ENCODE measurements at regions not wholly inside any gene's neighbourhood (a gene's known extent, or its start where the extent isn't known, plus 50 kb on each side); places are given as distances from the start of the nearest gene placed in this dataset.
"Not testable (repeated sequence)": the region's sequence is repeated elsewhere in the genome, so short reads cannot be mapped to it uniquely, and the experiment has no call there.

GRCh38 chr16:25563700-25564099 lies 128.1 kb upstream of the HS3ST4 start:
- no peak for DNase-seq (ENCODE audit: low read depth)

- DNase-seq (ENCODE audit: low read depth), result not testable (repeated sequence)
Observed at GRCh38 chr16:25561723-25562122, 130.0 kb upstream of the HS3ST4 start.

DNA sequence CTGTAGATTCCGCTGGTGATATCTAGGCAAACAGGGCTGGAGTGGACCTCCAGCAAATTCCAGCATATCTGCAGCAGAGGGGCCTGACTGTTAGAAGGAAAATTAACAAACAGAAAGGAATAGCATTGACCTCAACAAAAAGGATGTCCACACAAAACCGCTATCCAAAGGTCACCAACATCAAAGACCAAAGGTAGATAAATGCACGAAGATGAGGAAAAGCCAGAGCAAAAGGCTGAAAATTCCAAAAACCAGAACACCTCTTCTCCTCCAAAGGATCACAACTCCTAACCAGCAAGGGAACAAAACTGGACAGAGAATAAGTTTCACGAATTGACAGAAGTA lies 134.8 kb upstream of the HS3ST4 start:
- not testable (repeated sequence) for DNase-seq (ENCODE audit: low read depth)

- not testable (repeated sequence) for DNase-seq (ENCODE audit: low read depth)
Observed at GRCh38 chr16:25556289-25556967, 135.3 kb upstream of the HS3ST4 start.

DNA sequence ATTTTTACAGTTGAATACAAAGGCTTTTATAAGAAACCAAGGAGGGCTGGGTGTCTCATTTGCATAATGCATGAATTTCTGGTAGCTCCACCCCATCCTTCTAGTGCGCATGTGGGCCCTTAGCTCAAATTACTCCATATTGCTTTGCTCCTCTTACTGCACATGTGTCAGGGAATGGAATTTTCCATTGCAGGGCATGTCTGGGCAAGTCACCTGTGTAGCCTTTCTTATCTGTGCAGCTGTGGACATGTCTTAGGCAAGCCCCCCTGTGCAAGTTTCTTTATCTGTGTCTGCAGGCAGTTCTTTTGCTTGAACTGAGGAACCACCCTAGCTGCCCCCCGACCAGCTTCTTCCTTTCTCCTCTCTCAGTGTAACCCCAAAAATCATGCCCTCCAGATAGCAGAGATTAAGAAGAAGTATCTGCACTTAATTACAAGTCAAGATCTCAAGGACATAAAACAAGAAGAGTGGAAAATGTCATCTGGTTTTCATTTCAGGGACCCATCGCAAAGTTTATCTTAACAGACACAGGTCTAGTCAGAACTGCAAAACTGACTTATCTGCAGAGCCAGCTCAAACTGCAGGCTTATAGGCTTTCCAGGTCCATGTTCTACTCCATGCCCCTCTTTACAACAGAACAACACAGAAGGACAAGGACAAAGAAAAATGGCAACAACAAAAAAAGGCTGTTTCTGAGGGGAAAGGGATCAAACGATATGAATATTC lies 137.9 kb upstream of the HS3ST4 start:
- peak; percentile 8 for DNase-seq (ENCODE audit: low read depth)

DNA sequence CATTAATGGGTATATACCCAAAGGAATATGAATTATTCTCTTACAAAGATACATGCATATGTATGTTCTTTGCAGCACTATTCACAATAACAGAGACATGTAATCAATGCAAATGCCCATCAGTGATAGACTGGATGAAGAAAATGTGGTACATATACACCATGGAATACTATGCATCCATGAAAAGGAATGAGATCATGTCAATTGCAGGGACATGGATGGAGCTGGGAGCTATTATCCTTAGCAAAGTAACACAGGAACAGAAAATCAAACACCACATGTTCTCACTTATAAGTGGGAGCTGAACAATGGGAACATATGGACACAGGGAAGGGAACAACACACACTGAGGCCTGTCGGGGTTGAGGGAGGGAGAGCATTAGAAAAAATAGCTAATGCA lies 141.1 kb upstream of the HS3ST4 start:
- no peak for DNase-seq (ENCODE audit: low read depth)

DNA sequence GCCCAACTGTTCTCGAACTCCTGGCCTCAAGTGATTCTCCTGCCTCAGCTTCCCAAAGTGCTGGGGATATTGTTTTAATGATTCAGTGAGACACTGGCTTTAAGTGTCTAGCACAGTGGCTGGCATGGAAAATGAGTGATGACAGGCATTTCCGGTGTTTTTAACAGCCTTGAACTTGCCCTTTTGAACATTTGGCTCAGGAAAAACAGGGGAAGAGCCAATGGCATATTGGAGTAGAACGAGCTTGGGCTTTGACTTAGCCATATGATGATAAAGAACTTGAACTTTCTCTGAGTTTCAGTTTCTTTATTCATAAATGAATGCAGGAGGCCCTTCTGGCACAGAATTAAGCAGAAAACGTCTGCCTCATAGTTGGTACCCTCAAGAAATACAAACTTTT lies 145.0 kb upstream of the HS3ST4 start:
- no peak for DNase-seq (ENCODE audit: low read depth)

GRCh38 chr16:25544294-25544693 lies 147.5 kb upstream of the HS3ST4 start:
- DNase-seq (ENCODE audit: low read depth), result no peak

DNA sequence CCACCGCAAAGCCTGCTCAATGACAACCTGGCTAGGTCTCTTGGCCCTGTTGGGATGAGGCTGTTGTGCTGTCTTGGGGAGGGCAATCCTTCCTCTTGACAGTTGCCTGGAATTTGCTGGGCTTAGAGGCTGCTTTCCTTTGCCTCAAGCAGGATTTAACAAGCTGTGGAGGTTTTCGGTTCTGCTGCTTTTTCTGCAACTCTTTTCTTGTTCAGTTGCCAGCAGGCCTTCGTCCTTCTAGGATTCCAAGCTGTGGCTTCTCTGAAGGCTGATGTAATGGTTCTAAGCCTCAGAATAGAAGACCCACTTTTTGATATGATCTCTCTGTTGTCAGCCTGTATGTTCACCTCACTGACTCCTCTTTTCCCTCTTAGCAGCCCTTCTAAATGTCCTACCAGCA lies 149.5 kb upstream of the HS3ST4 start:
- DNase-seq (ENCODE audit: low read depth), result no peak

DNA sequence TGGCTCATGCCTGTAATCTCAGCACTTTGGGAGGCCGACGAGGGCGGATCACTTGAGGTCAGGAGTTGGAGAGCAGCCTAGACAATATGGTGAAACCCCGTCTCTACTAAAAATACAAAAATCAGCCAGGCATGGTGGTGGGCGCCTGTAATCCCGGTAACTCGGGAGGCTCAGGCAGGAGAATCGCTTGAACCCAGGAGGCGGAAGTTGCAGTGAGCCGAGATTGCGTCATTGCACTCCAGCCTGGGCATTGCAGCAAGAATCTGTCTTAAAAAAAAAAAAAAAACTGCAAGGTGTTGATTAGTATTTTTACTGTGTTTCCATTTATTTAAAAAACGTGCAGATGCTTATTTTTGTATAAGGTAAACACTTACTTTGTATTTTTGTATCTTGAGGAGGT lies 152.0 kb upstream of the HS3ST4 start:
- DNase-seq (ENCODE audit: low read depth), result not testable (repeated sequence)

DNA sequence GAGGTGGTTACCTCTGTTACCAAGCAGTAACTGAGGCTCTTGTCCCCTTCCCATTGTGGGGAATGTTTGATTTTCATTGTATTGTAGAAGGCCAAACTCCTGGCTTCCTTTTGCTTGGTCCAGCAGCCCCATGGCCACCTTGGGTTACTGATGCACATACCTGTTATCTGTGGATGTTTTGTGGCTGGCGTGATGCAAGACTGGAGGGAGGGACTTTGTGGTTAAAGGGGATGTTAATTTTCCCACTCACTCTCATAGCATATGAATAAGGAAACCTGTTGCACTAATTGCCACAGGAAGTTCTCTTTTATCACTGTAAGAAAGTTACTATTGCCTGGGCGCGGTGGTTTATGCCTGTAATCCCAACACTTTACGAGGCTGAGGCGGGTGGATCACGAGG lies 168.6 kb upstream of the HS3ST4 start:
- no peak for DNase-seq (ENCODE audit: low read depth)

DNA sequence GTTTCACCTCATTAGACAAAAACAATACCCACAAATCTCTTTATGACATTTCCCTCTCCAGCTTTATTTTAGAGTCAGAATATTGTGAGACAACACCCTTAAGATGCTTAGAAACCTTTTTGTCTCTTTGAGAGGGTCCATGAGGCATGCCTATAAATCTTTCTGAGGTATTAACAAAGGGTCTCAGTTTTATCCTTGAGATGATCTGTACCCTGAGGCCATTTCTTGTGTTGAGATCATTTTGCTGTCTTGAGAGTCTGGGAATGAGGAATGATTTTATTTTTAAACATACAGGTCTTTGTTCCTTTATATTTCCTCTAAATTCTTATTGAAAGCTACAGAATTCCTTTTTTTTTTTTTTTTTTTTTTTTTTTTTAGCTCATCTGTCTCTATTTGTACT lies 179.7 kb upstream of the HS3ST4 start:
- no peak for DNase-seq (ENCODE audit: low read depth)

DNA sequence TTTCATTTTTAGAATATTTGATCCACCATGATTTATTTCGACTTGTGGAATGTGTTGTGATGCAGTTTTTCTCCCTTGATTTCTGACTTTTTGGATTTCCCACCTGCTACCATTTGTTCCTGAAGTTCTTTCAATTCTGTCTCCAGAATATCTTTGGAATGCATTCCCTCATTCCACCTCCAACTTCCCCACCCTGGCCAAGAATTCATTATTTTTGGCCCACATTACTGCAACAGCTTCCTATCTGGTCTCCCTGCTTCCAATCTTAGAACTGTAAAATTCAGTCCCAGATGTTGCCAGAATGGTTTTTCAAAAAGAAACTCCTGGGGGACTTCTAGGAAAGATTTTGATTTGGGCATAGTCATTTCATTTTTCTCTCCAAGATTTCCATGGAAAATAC lies 182.3 kb upstream of the HS3ST4 start:
- no peak for DNase-seq (ENCODE audit: low read depth)

- DNase-seq (ENCODE audit: low read depth), result no peak
Observed at GRCh38 chr16:25501530-25502255, 190.1 kb upstream of the HS3ST4 start.

DNA sequence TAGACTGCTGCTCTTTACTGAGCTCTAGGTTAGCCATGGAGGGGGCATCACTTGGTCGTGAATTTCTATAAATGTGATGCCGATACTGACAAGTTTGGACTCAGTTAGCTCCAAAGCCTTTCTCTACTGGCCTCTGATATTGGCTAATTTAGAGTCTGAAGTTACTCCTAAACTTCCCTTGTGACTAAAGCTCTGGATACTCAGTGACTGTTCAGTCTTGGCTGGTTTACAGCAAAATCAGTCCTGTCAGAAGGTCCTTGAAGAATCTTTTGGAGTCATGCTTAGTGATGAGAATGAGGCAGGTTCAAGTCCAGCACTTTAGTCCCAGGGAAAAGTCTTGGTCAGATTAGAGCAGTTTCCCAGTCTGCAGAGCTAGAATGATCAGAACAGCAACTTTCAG lies 197.5 kb upstream of the HS3ST4 start:
- DNase-seq (ENCODE audit: low read depth), result no peak

GRCh38 chr16:25493136-25493811 lies 198.5 kb upstream of the HS3ST4 start:
- DNase-seq (ENCODE audit: low read depth), result no peak

- DNase-seq (ENCODE audit: low read depth), result no peak
Observed at GRCh38 chr16:25488435-25488834, 203.3 kb upstream of the HS3ST4 start.

- DNase-seq (ENCODE audit: low read depth), result no peak
Observed at GRCh38 chr16:25487888-25488287, 203.9 kb upstream of the HS3ST4 start.

DNA sequence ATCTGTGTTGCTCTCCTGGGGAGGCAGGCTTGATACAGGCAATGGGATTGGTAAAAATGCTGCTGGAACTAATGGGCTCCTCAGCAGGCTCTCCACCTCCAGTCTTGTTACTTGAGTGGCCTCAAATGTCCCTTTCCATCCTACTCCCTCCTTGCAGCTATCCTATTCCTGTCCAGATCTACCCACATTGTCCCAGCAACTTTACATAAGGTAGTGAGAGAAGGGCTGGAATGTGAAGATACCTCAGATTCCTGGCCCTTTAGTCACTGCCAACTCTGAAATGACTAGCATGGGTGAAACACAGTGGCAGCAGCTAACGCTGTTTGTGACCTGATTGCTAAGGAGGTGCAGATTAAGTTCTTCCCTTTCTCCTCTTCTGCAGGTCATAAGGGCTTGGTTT lies 210.1 kb upstream of the HS3ST4 start:
- DNase-seq (ENCODE audit: low read depth), result no peak

GRCh38 chr16:25478476-25478875 lies 213.3 kb upstream of the HS3ST4 start:
- no peak for DNase-seq (ENCODE audit: low read depth)

- DNase-seq (ENCODE audit: low read depth), result no peak
Observed at GRCh38 chr16:25464058-25464457, 206.4 kb upstream of the ZKSCAN2 start.

DNA sequence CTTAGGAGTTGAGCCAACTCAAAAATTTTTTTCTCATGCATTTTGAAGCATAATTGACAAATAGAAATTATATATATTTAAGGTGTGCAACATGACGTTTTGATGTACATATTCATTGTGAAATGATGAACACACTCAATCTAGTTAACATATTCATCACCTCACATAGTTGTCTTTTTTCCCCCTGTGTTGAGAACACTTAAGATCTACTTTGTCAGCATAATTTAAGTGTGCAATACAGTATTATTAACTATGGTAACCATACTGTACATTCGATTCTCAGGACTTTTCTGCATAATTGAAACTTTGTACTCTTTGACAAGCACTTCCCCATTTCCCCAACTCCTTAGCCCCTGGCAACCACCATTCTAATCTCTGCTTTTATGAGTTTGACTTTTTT lies 192.2 kb upstream of the ZKSCAN2 start:
- no peak for DNase-seq (ENCODE audit: low read depth)

DNA sequence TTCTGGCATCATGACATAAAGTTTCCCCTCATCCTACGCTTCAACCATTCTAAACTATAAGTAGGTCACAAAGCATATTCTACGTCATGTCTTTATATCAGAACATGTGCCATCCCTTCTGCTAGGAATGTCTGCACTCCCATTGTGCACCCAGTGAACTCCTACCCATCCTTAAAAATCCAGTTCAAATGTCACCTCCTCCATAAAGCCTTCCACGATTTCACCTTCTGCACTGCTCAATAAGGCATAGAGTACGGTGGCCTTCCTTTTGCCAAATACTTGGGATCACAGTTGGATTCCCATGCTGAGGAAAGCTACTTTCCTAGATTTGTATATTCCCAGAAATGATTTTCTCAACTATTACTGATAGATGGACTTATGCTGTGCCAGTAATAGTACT lies 186.3 kb upstream of the ZKSCAN2 start:
- DNase-seq (ENCODE audit: low read depth), result no peak
